ENCODE measurements at regions not wholly inside any gene's neighbourhood (a gene's known extent, or its start where the extent isn't known, plus 50 kb on each side); places are given as distances from the start of the nearest gene placed in this dataset.
"Not testable (repeated sequence)": the region's sequence is repeated elsewhere in the genome, so short reads cannot be mapped to it uniquely, and the experiment has no call there.

GRCh38 chr3:34851137-34851536, 788.2 kb upstream of the ARPP21 start:
- no peak for DNase-seq

GRCh38 chr3:34852844-34853439, 786.4 kb upstream of the ARPP21 start:
- no peak for DNase-seq

GRCh38 chr3:34856081-34856947, 783.0 kb upstream of the ARPP21 start:
- DNase-seq = no peak

GRCh38 chr3:34858067-34858660, 781.2 kb upstream of the ARPP21 start:
- no peak for DNase-seq

- DNase-seq = no peak
Measured at GRCh38 chr3:34859746-34860145, 779.6 kb upstream of the ARPP21 start.

- no peak for DNase-seq
Measured at GRCh38 chr3:34862456-34862855, 776.9 kb upstream of the ARPP21 start.

- DNase-seq = no peak
Measured at GRCh38 chr3:34863485-34863884, 775.8 kb upstream of the ARPP21 start.

- DNase-seq = no peak
Measured at GRCh38 chr3:34864011-34864410, 775.3 kb upstream of the ARPP21 start.

- no peak for DNase-seq
Measured at GRCh38 chr3:34865346-34865745, 774.0 kb upstream of the ARPP21 start.

- no peak for DNase-seq
Measured at GRCh38 chr3:34868935-34869334, 770.4 kb upstream of the ARPP21 start.

GRCh38 chr3:34869696-34870095, 769.6 kb upstream of the ARPP21 start:
- DNase-seq = no peak

GRCh38 chr3:34872406-34872805, 766.9 kb upstream of the ARPP21 start:
- no peak for DNase-seq

- DNase-seq = no peak
Measured at GRCh38 chr3:34876997-34877396, 762.3 kb upstream of the ARPP21 start.

GRCh38 chr3:34878488-34878887, 760.8 kb upstream of the ARPP21 start:
- DNase-seq = no peak

GRCh38 chr3:34881026-34881425, 758.3 kb upstream of the ARPP21 start:
- no peak for DNase-seq

- DNase-seq = no peak
Measured at GRCh38 chr3:34882764-34883163, 756.6 kb upstream of the ARPP21 start.

- DNase-seq = no peak
Measured at GRCh38 chr3:34884007-34884406, 755.3 kb upstream of the ARPP21 start.

GRCh38 chr3:34886443-34886842, 752.9 kb upstream of the ARPP21 start:
- no peak for DNase-seq

- no peak for DNase-seq
Measured at GRCh38 chr3:34889641-34890040, 749.7 kb upstream of the ARPP21 start.

GRCh38 chr3:34890247-34890646, 749.1 kb upstream of the ARPP21 start:
- no peak for DNase-seq

GRCh38 chr3:34891941-34892340, 747.4 kb upstream of the ARPP21 start:
- no peak for DNase-seq

GRCh38 chr3:34895841-34896240, 743.5 kb upstream of the ARPP21 start:
- DNase-seq = no peak

GRCh38 chr3:34909679-34910078, 729.6 kb upstream of the ARPP21 start:
- DNase-seq = not testable (repeated sequence)

- DNase-seq = no peak
Measured at GRCh38 chr3:34919025-34919424, 720.3 kb upstream of the ARPP21 start.

Measured in 8988T (cell line).